PC-3 (cell line): ENCODE measurements at regions not wholly inside any gene's neighbourhood (a gene's known extent, or its start where the extent isn't known, plus 50 kb on each side); places are given as distances from the start of the nearest gene placed in this dataset.
A peak's percentile ranks its signal among the peaks of the same experiment; 100 is the strongest.

Experiments
- ATAC-seq: fragments of 200-7000 bp; cut with Tn5 transposase; 2 replicates; pipeline ENCODE4 v1.9.1; 2020; ENCODE audit warnings: mild to moderate bottlenecking, moderate library complexity
- BruUV-seq: library from RNA; stranded (reverse); fragments of 400-500 nt; replicated peaks from 2 replicates; lab custom pipeline; 2021; lab: Mats Ljungman, UMichigan
- CTCF ChIA-PET: fragments of 300-600 bp; sonication (Branson Sonifier 250); formaldehyde crosslinking; loops from one replicate; lab custom pipeline; 2022; ENCODE audit warnings: antibody characterized with exemption; lab: Charles Lee
- POLR2A ChIA-PET: fragments of 300-600 bp; sonication (Branson Sonifier 250); formaldehyde crosslinking; loops from one replicate; lab custom pipeline; 2022; ENCODE audit warnings: antibody characterized with exemption; ENCODE audit not compliant: unreplicated experiment; lab: Charles Lee
- DNase-seq: peaks from one replicate; pipeline ENCODE4 v3.0.0-alpha.2; 2015
- H2AFZ ChIP-seq: fragments of 300-600 bp; sonication (generic); 2 replicates; pipeline ENCODE4 v1.6.0; 2016; ENCODE audit warnings: antibody characterized with exemption, low read length
- H3F3A ChIP-seq: fragments of 300-600 bp; sonication (generic); one replicate; pipeline ENCODE4 v1.6.0; 2017; ENCODE audit warnings: antibody characterized with exemption, low read length, control low read depth, mild to moderate bottlenecking; ENCODE audit not compliant: unreplicated experiment
- H3K27ac ChIP-seq: fragments of 300-600 bp; sonication (generic); 2 replicates; pipeline ENCODE4 v1.5.1; 2016; ENCODE audit warnings: mild to moderate bottlenecking, low read length
- H3K27me3 ChIP-seq: fragments of 300-600 bp; sonication (generic); 2 replicates; pipeline ENCODE4 v1.6.1; 2016; ENCODE audit warnings: low read length, mixed read lengths
- H3K36me3 ChIP-seq: fragments of 300-600 bp; sonication (generic); 2 replicates; pipeline ENCODE4 v1.6.1; 2016; ENCODE audit warnings: low read depth, mixed run types, low read length, mixed read lengths
- H3K4me1 ChIP-seq: fragments of 300-600 bp; sonication (generic); 2 replicates; pipeline ENCODE4 v1.5.1; 2016; ENCODE audit warnings: low read length; ENCODE audit not compliant: insufficient read depth
- H3K4me2 ChIP-seq: fragments of 300-600 bp; sonication (generic); 2 replicates; pipeline ENCODE4 v1.6.0; 2016; ENCODE audit warnings: low read length
- H3K4me3 ChIP-seq: fragments of 300-600 bp; sonication (generic); 2 replicates; pipeline ENCODE4 v1.5.1; 2016; ENCODE audit warnings: mild to moderate bottlenecking, low read length, mixed read lengths
- H3K79me2 ChIP-seq: fragments of 300-600 bp; sonication (generic); 2 replicates; pipeline ENCODE4 v1.6.1; 2017; ENCODE audit warnings: low read length, mixed read lengths
- H3K9ac ChIP-seq: fragments of 300-600 bp; sonication (generic); 2 replicates; pipeline ENCODE4 v1.6.0; 2016; ENCODE audit warnings: mild to moderate bottlenecking, low read length
- H3K9me2 ChIP-seq: fragments of 300-600 bp; sonication (generic); replicated peaks from 2 replicates; pipeline ENCODE4 v1.6.1; 2016; ENCODE audit warnings: mixed run types, low read length, mixed read lengths
- H3K9me3 ChIP-seq: fragments of 300-600 bp; sonication (generic); 2 replicates; pipeline ENCODE4 v1.6.1; 2016; ENCODE audit warnings: low read length, mixed read lengths
- H4K20me1 ChIP-seq: fragments of 300-600 bp; sonication (generic); 2 replicates; pipeline ENCODE4 v1.6.1; 2016; ENCODE audit warnings: low read length, mixed read lengths
- EZH2 ChIP-seq: fragments of 300-600 bp; sonication (generic); IDR thresholded peaks from one replicate; pipeline ENCODE4 v1.6.1; 2017; ENCODE audit warnings: antibody characterized with exemption, mild to moderate bottlenecking, low read length; ENCODE audit not compliant: unreplicated experiment
- EZH2phosphoT487 ChIP-seq: fragments of 300-600 bp; sonication (generic); IDR thresholded peaks from 2 replicates; pipeline ENCODE4 v1.6.1; 2018; ENCODE audit warnings: mild to moderate bottlenecking, antibody characterized with exemption, low read length, borderline replicate concordance
- intact Hi-C: fragments of 100-400 bp; cut with micrococcal nuclease; formaldehyde crosslinking; loops from 2 replicates; pipeline ENCODE4 v1.9.0; 2023
- TF ChIP-seq, protein P1 (sequence below): fragments of 300-600 bp; sonication (generic); conservative IDR thresholded peaks from 2 replicates; pipeline ENCODE4 v1.5.1; 2017; ENCODE audit warnings: antibody characterized with exemption, low read depth, mild to moderate bottlenecking, low read length

- H3K9me3 ChIP-seq, result no peaks in the 10 kb centered on the region
- H3K9ac ChIP-seq, result no peak overlapping the region
- H3K79me2 ChIP-seq, result no peaks in the 10 kb centered on the region
- H3K36me3 ChIP-seq, result no peaks in the 10 kb centered on the region
- ChIA-PET POLR2A (interaction anchor here (0.5 to 1.2 kb wide), 3 partner anchors 19 to 940 kb away, joined by 4 to 6 read pairs (median 5); no protein-coding TSS in a partner anchor), CTCF (interaction anchor here (0.6 kb wide), 1 partner anchor 69 kb away, joined by 6 read pairs; no protein-coding TSS in a partner anchor)
- intact Hi-C loops, result loop anchor here (1.0 to 5.0 kb wide), 4 partner anchors 17 to 477 kb away; no protein-coding TSS in a partner anchor
- H4K20me1 ChIP-seq, result no peaks in the 10 kb centered on the region
- no peak overlapping the region for H3K4me3 ChIP-seq
- TF ChIP-seq EZH2phosphoT487, result no peak
- no peak for TF ChIP-seq EZH2
- TF ChIP-seq, protein P1, sequence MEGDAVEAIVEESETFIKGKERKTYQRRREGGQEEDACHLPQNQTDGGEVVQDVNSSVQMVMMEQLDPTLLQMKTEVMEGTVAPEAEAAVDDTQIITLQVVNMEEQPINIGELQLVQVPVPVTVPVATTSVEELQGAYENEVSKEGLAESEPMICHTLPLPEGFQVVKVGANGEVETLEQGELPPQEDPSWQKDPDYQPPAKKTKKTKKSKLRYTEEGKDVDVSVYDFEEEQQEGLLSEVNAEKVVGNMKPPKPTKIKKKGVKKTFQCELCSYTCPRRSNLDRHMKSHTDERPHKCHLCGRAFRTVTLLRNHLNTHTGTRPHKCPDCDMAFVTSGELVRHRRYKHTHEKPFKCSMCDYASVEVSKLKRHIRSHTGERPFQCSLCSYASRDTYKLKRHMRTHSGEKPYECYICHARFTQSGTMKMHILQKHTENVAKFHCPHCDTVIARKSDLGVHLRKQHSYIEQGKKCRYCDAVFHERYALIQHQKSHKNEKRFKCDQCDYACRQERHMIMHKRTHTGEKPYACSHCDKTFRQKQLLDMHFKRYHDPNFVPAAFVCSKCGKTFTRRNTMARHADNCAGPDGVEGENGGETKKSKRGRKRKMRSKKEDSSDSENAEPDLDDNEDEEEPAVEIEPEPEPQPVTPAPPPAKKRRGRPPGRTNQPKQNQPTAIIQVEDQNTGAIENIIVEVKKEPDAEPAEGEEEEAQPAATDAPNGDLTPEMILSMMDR, result no peak
- H3K4me1 ChIP-seq, result peaks cover 59% of the 10 kb centered on the region
- peak; percentile 48 for ATAC-seq
- H3K27ac ChIP-seq, result peak overlapping the region; percentile 38
- H3K9me2 ChIP-seq, result no peaks in the 10 kb centered on the region
- no peaks in the 10 kb centered on the region for H3F3A ChIP-seq
- H3K27me3 ChIP-seq, result no peaks in the 10 kb centered on the region
- 0 out of 2 replicates have a peak overlapping the region, but pooled peaks have one; percentile 3 for H2AFZ ChIP-seq
- BruUV-seq, result no TSS peak
- H3K4me2 ChIP-seq, result peak overlapping the region; percentile 52
- peak; percentile 91 for DNase-seq
Measured at GRCh38 chr12:89775063-89775985, 66.7 kb upstream of the ATP2B1 start.

DNA sequence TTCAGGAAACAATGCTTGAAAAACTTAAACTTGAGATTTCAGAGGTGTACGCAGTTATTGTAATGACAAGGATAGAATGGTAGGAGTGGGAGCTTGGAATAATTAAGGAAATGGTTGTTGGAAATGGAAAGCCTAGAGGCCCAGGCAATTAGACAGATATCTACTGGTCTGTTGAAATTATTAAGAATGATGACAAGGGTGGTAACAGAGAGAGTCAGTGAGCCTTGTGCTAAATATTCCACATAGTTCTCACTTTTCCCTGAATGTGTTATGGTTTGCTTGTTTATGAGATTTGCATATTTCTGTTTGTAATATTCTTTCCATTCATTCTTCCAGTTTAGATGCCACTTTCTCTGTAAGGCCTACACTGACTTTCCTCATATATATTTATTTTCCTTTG is 66.0 kb upstream of the ATP2B1 start:
- Histone ChIP-seq H3K27ac (peak overlapping the region; percentile 38), H3K9me3 (no peaks in the 10 kb centered on the region), H3K4me1 (peaks cover 61% of the 10 kb centered on the region), H3K36me3 (no peaks in the 10 kb centered on the region), H3K27me3 (no peaks in the 10 kb centered on the region), H3F3A (peaks cover 3% of the 10 kb centered on the region), H3K9me2 (no peaks in the 10 kb centered on the region), H3K4me2 (peak overlapping the region; percentile 52), H3K9ac (no peak overlapping the region), H3K79me2 (no peaks in the 10 kb centered on the region), H2AFZ (no peak overlapping the region), H4K20me1 (no peaks in the 10 kb centered on the region), H3K4me3 (no peak overlapping the region)
- ChIA-PET CTCF (no interaction called here), POLR2A (interaction anchor here (1.2 kb wide), 1 partner anchor 65 kb away, joined by 4 read pairs; no protein-coding TSS in a partner anchor)
- ATAC-seq (no peak), DNase-seq (no peak)
- no TSS peak for BruUV-seq
- no peak for TF ChIP-seq EZH2
- TF ChIP-seq EZH2phosphoT487, result no peak
- TF ChIP-seq, protein P1, result no peak
- intact Hi-C loops, result loop anchor here (1.0 to 5.0 kb wide), 4 partner anchors 16 to 478 kb away; no protein-coding TSS in a partner anchor

DNA sequence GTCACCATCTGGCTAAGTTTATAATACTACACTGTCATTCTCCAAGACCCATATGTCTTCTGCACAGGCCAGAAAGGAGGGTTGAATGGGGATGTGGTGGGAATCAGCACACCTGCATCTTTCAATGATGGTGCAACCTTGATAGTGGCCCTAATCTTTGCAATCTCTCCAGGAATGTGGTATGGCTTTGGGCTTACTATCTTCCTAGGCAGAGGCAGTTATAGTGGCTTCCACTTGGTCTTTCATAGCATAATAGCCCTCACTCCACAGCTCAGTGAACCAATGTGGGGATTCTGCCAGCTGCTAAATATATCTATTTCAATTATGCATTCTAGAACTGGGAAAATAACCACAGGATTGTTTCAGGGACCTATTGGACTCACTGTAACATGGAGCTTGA is 61.8 kb upstream of the ATP2B1 start:
- no peaks in the 10 kb centered on the region for H3K9me2 ChIP-seq
- intact Hi-C loops, result no loop called here
- no peaks in the 10 kb centered on the region for H3K27me3 ChIP-seq
- ChIA-PET POLR2A (no interaction called here), CTCF (no interaction called here)
- no peaks in the 10 kb centered on the region for H3K9me3 ChIP-seq
- no peak overlapping the region for H2AFZ ChIP-seq
- H3K4me3 ChIP-seq, result no peak overlapping the region
- no peak for ATAC-seq
- peaks cover 9% of the 10 kb centered on the region for H3F3A ChIP-seq
- TF ChIP-seq EZH2phosphoT487, result no peak
- TF ChIP-seq EZH2, result no peak
- peak overlapping the region; percentile 62; the same call in 1 of the 2 replicates for H3K9ac ChIP-seq
- no peaks in the 10 kb centered on the region for H3K79me2 ChIP-seq
- H3K4me2 ChIP-seq, result no peak overlapping the region
- no peaks in the 10 kb centered on the region for H3K36me3 ChIP-seq
- no TSS peak for BruUV-seq
- H4K20me1 ChIP-seq, result no peaks in the 10 kb centered on the region
- H3K4me1 ChIP-seq, result peaks cover 35% of the 10 kb centered on the region
- H3K27ac ChIP-seq, result peak overlapping the region; percentile 93
- DNase-seq, result peak; percentile 18
